ENCODE measurements at regions not wholly inside any gene's neighbourhood (a gene's known extent, or its start where the extent isn't known, plus 50 kb on each side); places are given as distances from the start of the nearest gene placed in this dataset.
"Not testable (repeated sequence)": the region's sequence is repeated elsewhere in the genome, so short reads cannot be mapped to it uniquely, and the experiment has no call there.

- H3K36me3 ChIP-seq, result no peaks in the 10 kb centered on the region
- no peak overlapping the region for H3K4me3 ChIP-seq
- H3K27me3 ChIP-seq, result no peaks in the 10 kb centered on the region
- peaks cover 0 to 4% (median 0%) of the 10 kb centered on the region in 4 donors for H3K9me3 ChIP-seq
- DNase-seq, result no peak
- no peaks in the 10 kb centered on the region for H3K4me1 ChIP-seq
- no peak for TF ChIP-seq CTCF (IDR thresholded peaks at IDR 0.05)
- no peak for TF ChIP-seq POLR2AphosphoS5 (IDR thresholded peaks at IDR 0.05)
- TF ChIP-seq POLR2A (IDR thresholded peaks at IDR 0.05), result no peak
- TF ChIP-seq EP300 (IDR thresholded peaks at IDR 0.05), result no peak
- H3K27ac ChIP-seq, result no peak overlapping the region
- 62 to 82% (median 71%) methylated on average over 2 of the region's 2 CpGs for WGBS, 5 donors
- intact Hi-C loops (cut with DNase I; ENCODE audit: low total_unique reads), result no loop called here
Observed at GRCh38 chr13:22855926-22856325, 324.9 kb upstream of the SGCG start.

GRCh38 chr13:22858980-22859379, 321.8 kb upstream of the SGCG start:
- H3K4me3 ChIP-seq; H3K27me3 ChIP-seq; H3K36me3 ChIP-seq; DNase-seq; H3K9me3 ChIP-seq; H3K27ac ChIP-seq; intact Hi-C loops (cut with DNase I; ENCODE audit: low total_unique reads); H3K4me1 ChIP-seq: not testable (repeated sequence)
- 92 to 100% (median 96%) methylated on average over 1 to 22 of the region's 32 CpGs for WGBS, 5 donors

- H3K27ac ChIP-seq; H3K4me1 ChIP-seq; intact Hi-C loops (cut with DNase I; ENCODE audit: low total_unique reads); DNase-seq; H3K4me3 ChIP-seq; H3K9me3 ChIP-seq; H3K36me3 ChIP-seq; H3K27me3 ChIP-seq: not testable (repeated sequence)
- 91 to 96% (median 94%) methylated on average over 10 to 21 of the region's 21 CpGs for WGBS, 5 donors
Observed at GRCh38 chr13:22859411-22859810, 321.4 kb upstream of the SGCG start.

GRCh38 chr13:22861958-22862466, 318.8 kb upstream of the SGCG start:
- no peak for TF ChIP-seq POLR2AphosphoS5 (IDR thresholded peaks at IDR 0.05)
- no peak for TF ChIP-seq CTCF (IDR thresholded peaks at IDR 0.05)
- TF ChIP-seq POLR2A (IDR thresholded peaks at IDR 0.05), result no peak
- no peak for TF ChIP-seq EP300 (IDR thresholded peaks at IDR 0.05)
- H3K27ac ChIP-seq, result no peak overlapping the region
- no peak for DNase-seq
- no peaks in the 10 kb centered on the region for H3K27me3 ChIP-seq
- H3K36me3 ChIP-seq, result no peaks in the 10 kb centered on the region
- H3K4me3 ChIP-seq, result no peak overlapping the region
- intact Hi-C loops (cut with DNase I; ENCODE audit: low total_unique reads), result no loop called here
- no peaks in the 10 kb centered on the region for H3K9me3 ChIP-seq
- no peaks in the 10 kb centered on the region for H3K4me1 ChIP-seq

- intact Hi-C loops (cut with DNase I; ENCODE audit: low total_unique reads), result no loop called here
- DNase-seq, result no peak
- Histone ChIP-seq H3K4me1 (no peaks in the 10 kb centered on the region), H3K4me3 (no peak overlapping the region), H3K27ac (no peak overlapping the region), H3K27me3 (no peaks in the 10 kb centered on the region), H3K9me3 (no peaks in the 10 kb centered on the region), H3K36me3 (no peaks in the 10 kb centered on the region)
- no peak for TF ChIP-seq POLR2AphosphoS5 (IDR thresholded peaks at IDR 0.05)
- no peak for TF ChIP-seq POLR2A (IDR thresholded peaks at IDR 0.05)
- TF ChIP-seq CTCF (IDR thresholded peaks at IDR 0.05), result no peak
- no peak for TF ChIP-seq EP300 (IDR thresholded peaks at IDR 0.05)
Observed at GRCh38 chr13:22862478-22862877, 318.3 kb upstream of the SGCG start.

GRCh38 chr13:22866221-22866620, 314.6 kb upstream of the SGCG start:
- no peaks in the 10 kb centered on the region for H3K36me3 ChIP-seq
- intact Hi-C loops (cut with DNase I; ENCODE audit: low total_unique reads), result no loop called here
- DNase-seq, result no peak
- H3K27me3 ChIP-seq, result no peaks in the 10 kb centered on the region
- H3K4me3 ChIP-seq, result no peak overlapping the region
- WGBS, 5 donors, result 90 to 98% (median 94%) methylated on average over 9 of the region's 9 CpGs
- H3K4me1 ChIP-seq, result no peaks in the 10 kb centered on the region
- no peaks in the 10 kb centered on the region for H3K9me3 ChIP-seq
- H3K27ac ChIP-seq, result no peak overlapping the region
- no peak for TF ChIP-seq POLR2A (IDR thresholded peaks at IDR 0.05)
- no peak for TF ChIP-seq CTCF (IDR thresholded peaks at IDR 0.05)
- no peak for TF ChIP-seq EP300 (IDR thresholded peaks at IDR 0.05)
- no peak for TF ChIP-seq POLR2AphosphoS5 (IDR thresholded peaks at IDR 0.05)
